SK-N-SH treated with all-trans-retinoic acid at 6 μM for 48 hours (cell line): ENCODE measurements at regions not wholly inside any gene's neighbourhood (a gene's known extent, or its start where the extent isn't known, plus 50 kb on each side); places are given as distances from the start of the nearest gene placed in this dataset.

Experiments
- ATAC-seq: fragments of 200-7000 bp; cut with Tn5 transposase; 3 replicates; pipeline ENCODE4 v1.9.1; 2020; ENCODE audit warnings: mild to moderate bottlenecking, moderate library complexity
- ARNTL ChIP-seq: fragments of 450-650 bp; formaldehyde crosslinking; IDR thresholded peaks from 2 replicates; pipeline ENCODE4 v1.5.0; 2020; ENCODE audit warnings: low read depth, mild to moderate bottlenecking, moderate library complexity, borderline replicate concordance
- CSRNP3 ChIP-seq: fragments of 250-450 bp; sonication (Bioruptor Pico); IDR thresholded peaks from 2 replicates; pipeline ENCODE4 v1.5.1; 2021; ENCODE audit warnings: mild to moderate bottlenecking, moderate library complexity
- ESRRG ChIP-seq: fragments of 250-450 bp; sonication (Bioruptor Pico); IDR thresholded peaks from 2 replicates; pipeline ENCODE4 v1.6.1; 2021; ENCODE audit warnings: mild to moderate bottlenecking
- ISL1 ChIP-seq: fragments of 250-450 bp; sonication (Bioruptor Pico); IDR thresholded peaks from 2 replicates; pipeline ENCODE4 v2.1.2; 2022; ENCODE audit warnings: mild to moderate bottlenecking, moderate library complexity
- OSR1 ChIP-seq: fragments of 250-450 bp; sonication (Bioruptor Pico); IDR thresholded peaks from 2 replicates; pipeline ENCODE4 v1.8.0; 2022; ENCODE audit warnings: moderate library complexity, mild to moderate bottlenecking, inconsistent platforms
- PATZ1 ChIP-seq: fragments of 250-450 bp; sonication (Bioruptor Pico); IDR thresholded peaks from 2 replicates; pipeline ENCODE4 v1.8.0; 2020; ENCODE audit warnings: mild to moderate bottlenecking, moderate library complexity, borderline replicate concordance
- POU6F1 ChIP-seq: fragments of 250-450 bp; sonication (Bioruptor Pico); IDR thresholded peaks from 2 replicates; pipeline ENCODE4 v1.8.0; 2021; ENCODE audit warnings: low read depth, mild to moderate bottlenecking, moderate library complexity, borderline replicate concordance
- RARB ChIP-seq: fragments of 250-450 bp; sonication (Bioruptor Pico); IDR thresholded peaks from 2 replicates; pipeline ENCODE4 v1.8.0; 2021; ENCODE audit warnings: mild to moderate bottlenecking, moderate library complexity
- SNAI2 ChIP-seq: fragments of 250-450 bp; sonication (Bioruptor Pico); IDR thresholded peaks from 2 replicates; pipeline ENCODE4 v1.5.0; 2020; ENCODE audit warnings: mild to moderate bottlenecking, moderate library complexity
- TCF4 ChIP-seq: fragments of 250-450 bp; sonication (Bioruptor Pico); IDR thresholded peaks from 2 replicates; pipeline ENCODE4 v1.8.0; 2021; ENCODE audit warnings: mild to moderate bottlenecking, moderate library complexity, borderline replicate concordance
- TOX ChIP-seq: fragments of 250-450 bp; sonication (Bioruptor Pico); IDR thresholded peaks from 2 replicates; pipeline ENCODE4 v1.8.0; 2021; ENCODE audit warnings: mild to moderate bottlenecking, moderate library complexity, borderline replicate concordance
- TSHZ2 ChIP-seq: fragments of 250-450 bp; sonication (Bioruptor Pico); IDR thresholded peaks from 2 replicates; pipeline ENCODE4 v1.5.0; 2020; ENCODE audit warnings: mild to moderate bottlenecking, moderate library complexity
- ZFP3 ChIP-seq: fragments of 250-450 bp; sonication (Bioruptor Pico); IDR thresholded peaks from 2 replicates; pipeline ENCODE4 v1.5.0; 2020; ENCODE audit warnings: mild to moderate bottlenecking, moderate library complexity
- ZFP30 ChIP-seq: fragments of 450-650 bp; formaldehyde crosslinking; IDR thresholded peaks from 2 replicates; pipeline ENCODE4 v1.5.0; 2022; ENCODE audit warnings: mild to moderate bottlenecking, moderate library complexity
- ZNF565 ChIP-seq: fragments of 450-650 bp; formaldehyde crosslinking; conservative IDR thresholded peaks from 2 replicates; pipeline ENCODE4 v1.5.0; 2020; ENCODE audit warnings: low read depth, mild to moderate bottlenecking, moderate library complexity
- ZNF70 ChIP-seq: fragments of 450-650 bp; formaldehyde crosslinking; IDR thresholded peaks from 2 replicates; pipeline ENCODE4 v1.5.0; 2020; ENCODE audit warnings: mild to moderate bottlenecking, moderate library complexity
- ZNF8 ChIP-seq: fragments of 450-650 bp; formaldehyde crosslinking; IDR thresholded peaks from 2 replicates; pipeline ENCODE4 v1.5.0; 2020; ENCODE audit warnings: mild to moderate bottlenecking, moderate library complexity

- ATAC-seq = peak; percentile 31; the same call in 1 of the 3 replicates
- TF ChIP-seq POU6F1 (CRISPR knock-in tag) = no peak
- TF ChIP-seq RARB (CRISPR knock-in tag) = no peak
- TF ChIP-seq ZNF565 = no peak
- no peak for TF ChIP-seq OSR1 (CRISPR knock-in tag)
- TF ChIP-seq ARNTL = no peak
- TF ChIP-seq ZFP3 (CRISPR knock-in tag) = no peak
- TF ChIP-seq ESRRG (CRISPR knock-in tag) = no peak
- TF ChIP-seq ZNF70 (CRISPR knock-in tag) = no peak
- TF ChIP-seq CSRNP3 = no peak
- no peak for TF ChIP-seq TOX (CRISPR knock-in tag)
- TF ChIP-seq ZFP30 = no peak
- no peak for TF ChIP-seq PATZ1 (CRISPR knock-in tag)
- TF ChIP-seq ZNF8 = no peak
- no peak for TF ChIP-seq TSHZ2 (CRISPR knock-in tag)
- no peak for TF ChIP-seq ISL1 (CRISPR knock-in tag)
- no peak for TF ChIP-seq SNAI2 (CRISPR knock-in tag)
Observed at GRCh38 chr6:82588020-82588419, 224.4 kb downstream of the TPBG start.

- no peak for ATAC-seq
- TF ChIP-seq TCF4 (CRISPR knock-in tag) (no peak), ZFP30 (no peak), ESRRG (CRISPR knock-in tag) (no peak), ZNF70 (CRISPR knock-in tag) (no peak), POU6F1 (CRISPR knock-in tag) (no peak), ZNF8 (no peak), TSHZ2 (CRISPR knock-in tag) (no peak)
Observed at GRCh38 chr6:82588859-82589412, 225.3 kb downstream of the TPBG start.
